DLD1 (cell line): ENCODE measurements at regions not wholly inside any gene's neighbourhood (a gene's known extent, or its start where the extent isn't known, plus 50 kb on each side); places are given as distances from the start of the nearest gene placed in this dataset.

Source experiments
- in situ Hi-C: cut with HindIII; loops from 2 replicates; pipeline ENCODE4 v1.10.0; 2017; ENCODE audit warnings: low sequenced_read_pairs

DNA sequence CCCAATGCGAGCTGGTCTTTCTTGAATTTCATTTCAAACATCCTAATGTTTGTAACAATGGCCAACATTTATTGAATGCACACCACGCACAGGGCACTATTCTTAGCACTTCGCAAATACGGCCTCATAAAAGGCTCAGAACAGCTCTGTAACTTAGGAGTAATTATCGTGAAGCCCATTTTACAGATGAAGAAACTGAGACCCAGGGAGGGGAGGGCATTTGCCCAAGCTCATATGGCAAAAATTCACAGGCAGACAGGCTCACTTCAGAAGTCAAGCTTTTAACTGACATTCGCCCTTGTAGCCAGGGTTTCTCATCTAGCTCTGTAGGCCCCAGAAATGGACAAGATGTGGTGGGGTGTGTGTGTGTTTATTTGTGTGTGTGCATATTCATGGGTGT is 60.3 kb upstream of the TBX3 start:
- in situ Hi-C loops = loop anchor here (25.0 kb wide), 1 partner anchor 268 kb away; no protein-coding TSS in a partner anchor

DNA sequence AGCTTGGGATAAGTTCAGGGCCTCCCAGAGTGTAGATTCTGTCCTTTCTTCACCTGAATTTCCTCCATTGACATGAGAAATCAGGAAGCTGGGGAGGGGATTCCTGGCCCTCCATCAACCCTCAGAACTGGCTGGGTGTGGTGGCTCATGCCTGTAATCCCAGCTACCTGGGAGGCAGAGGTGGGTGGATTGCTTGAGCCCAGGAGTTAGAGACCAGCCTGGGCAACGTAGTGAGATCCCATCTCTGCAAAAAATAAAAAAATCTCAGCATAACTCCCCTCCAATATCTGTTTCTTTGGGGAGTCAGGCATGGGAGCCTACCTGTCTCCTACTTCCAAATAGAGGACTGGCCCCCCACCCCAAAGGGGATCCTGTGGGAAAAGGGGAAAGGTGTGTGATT is 59.8 kb upstream of the TBX3 start:
- in situ Hi-C loops = loop anchor here (25.0 kb wide), 1 partner anchor 269 kb away; no protein-coding TSS in a partner anchor

DNA sequence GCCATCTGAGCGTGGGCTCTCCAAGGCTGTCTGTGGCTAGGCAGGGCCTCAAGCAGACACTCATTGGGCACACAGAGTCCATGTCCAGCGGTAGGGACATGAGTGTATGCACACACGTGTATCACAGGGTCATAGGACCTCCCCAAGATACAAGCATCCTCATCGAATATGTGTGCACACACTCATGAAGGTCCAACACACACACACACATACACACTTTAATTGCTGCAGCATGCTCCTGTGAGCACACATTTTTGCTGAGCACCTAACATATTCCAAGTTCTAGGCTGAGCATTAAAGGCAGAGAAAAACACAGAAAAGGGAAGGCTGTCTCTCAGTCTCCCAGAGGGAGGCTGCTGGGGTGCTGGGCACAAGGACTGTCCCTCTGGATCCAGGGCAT is 59.3 kb upstream of the TBX3 start:
- in situ Hi-C loops = loop anchor here (25.0 kb wide), 1 partner anchor 269 kb away; no protein-coding TSS in a partner anchor

DNA sequence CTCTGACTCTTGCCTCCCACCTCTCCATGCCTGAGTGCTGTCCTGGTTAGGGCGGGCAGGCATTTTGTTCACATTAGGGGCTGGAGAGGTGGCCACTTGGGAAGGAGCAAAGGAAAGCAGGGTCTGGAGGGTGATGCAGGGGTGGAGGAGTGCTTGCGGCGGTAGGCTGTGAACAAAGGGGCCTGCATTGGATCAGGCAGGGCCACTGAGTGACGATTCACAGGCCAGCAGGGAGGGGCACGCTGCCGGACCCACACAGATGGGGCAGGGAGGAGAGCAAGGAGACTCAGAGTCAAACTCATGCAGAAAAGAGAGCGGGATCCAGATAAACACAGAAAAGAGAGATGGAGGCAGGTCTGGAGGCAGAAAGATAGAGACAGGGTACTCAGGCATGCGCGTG is 58.4 kb upstream of the TBX3 start:
- in situ Hi-C loops = loop anchor here (25.0 kb wide), 1 partner anchor 270 kb away; no protein-coding TSS in a partner anchor

DNA sequence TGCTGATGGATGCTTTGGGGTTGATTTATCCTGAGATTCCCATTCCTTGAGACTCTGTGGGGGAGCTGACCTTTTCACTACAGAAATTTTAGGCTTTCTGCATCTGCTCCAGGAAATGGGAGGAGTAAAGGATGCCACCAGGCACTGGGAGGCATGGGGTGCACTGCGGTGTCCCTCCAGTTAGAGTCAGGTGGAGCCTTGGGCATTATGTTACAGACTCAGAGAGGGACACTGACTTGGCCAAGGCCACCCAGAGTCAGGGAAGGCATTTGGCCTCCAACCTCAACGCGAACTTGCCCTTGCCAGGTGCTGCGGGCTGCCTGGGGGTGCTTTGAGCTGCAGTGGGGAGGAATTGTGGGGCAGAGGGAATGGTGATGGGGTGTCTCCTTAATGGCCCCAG is 58.0 kb upstream of the TBX3 start:
- in situ Hi-C loops = loop anchor here (25.0 kb wide), 1 partner anchor 270 kb away; no protein-coding TSS in a partner anchor

DNA sequence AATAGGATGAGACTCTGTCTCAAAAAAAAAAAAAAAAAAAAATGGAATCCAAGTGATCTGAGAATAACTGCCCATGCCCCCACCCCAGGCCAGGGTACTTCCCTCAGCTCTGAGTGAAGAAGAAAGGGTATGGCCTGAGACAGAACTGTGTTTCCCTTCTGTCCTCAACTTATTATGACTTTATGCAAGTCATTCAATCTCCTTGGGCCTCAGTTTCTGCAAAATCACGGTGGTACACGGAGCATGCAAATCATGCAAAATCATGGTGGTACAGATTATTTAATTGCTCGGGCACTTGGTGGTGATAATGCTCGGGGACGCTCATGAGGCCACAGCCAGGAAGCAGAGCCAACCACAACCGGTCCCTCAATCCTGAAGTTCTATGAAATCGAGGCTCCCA is 56.5 kb upstream of the TBX3 start:
- in situ Hi-C loops = loop anchor here (25.0 kb wide), 1 partner anchor 272 kb away; no protein-coding TSS in a partner anchor

DNA sequence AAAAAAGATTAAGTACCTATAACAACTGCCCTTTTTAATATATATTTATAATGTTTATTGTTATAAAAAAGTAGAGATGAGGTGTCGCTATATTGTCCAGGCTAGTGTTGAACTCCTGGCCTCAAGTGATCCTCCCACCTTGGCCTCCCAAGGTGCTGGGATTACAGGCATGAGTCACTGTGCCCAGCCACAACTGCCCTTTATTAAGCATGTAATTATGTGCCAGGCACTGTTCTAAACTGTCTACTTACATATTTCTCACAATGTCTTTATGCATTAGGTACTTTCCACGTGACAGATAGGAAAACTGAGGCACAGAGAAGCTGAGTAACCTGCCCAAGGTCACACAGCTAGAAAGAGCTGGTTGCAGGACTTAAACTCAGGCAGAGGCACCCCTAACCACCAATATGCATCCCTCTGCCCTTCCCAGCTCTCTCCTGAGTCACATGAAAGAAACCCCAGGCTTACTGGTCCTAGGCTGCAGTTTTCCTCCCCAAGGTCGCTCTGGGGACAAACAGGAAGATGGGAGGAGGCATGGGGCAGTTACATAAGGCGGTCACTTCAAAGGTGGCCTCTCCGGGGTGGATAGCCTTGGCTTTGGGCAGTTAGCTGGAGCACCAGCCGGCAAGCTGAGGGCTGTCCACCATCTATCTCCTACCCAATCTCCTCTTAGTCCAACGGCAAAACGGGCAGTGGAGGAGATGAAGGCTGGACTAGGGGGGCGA is 54.6 kb upstream of the TBX3 start:
- in situ Hi-C loops = loop anchor here (25.0 kb wide), 1 partner anchor 274 kb away; no protein-coding TSS in a partner anchor

DNA sequence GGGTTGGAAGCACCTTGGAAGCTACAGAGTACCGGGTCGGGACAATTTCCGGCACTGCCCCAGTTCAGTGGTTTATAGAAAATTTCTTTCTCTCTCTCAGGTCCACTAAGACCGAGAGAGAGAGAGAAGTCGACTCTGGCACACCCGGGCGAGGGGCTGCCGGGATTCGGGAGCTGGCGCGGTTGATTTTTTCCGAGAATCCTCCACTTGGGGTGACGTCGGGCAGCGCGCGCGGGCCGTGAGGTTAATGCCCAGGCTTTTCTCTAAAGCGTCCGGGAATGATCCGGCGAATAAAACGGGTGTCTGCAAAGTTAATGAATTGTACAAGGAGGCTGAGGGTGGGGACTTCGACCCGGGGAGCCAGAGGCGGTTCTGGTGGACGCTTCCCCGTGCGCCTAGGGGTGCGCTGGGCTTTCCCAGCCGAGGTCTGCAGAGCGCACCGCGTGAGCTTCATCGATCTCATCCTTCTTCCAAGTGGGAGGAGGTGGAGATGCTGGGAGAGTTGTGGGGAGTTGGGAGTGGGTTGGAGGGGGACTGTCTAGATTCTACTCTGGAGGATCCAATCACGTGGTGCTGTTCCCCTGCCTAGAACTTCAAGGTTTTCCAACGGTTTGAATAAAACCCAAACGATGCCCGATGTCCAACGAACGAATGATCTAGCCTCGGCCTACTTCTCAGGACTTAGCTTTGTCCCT is 51.9 kb upstream of the TBX3 start:
- in situ Hi-C loops = loop anchor here (25.0 kb wide), 1 partner anchor 276 kb away; no protein-coding TSS in a partner anchor

DNA sequence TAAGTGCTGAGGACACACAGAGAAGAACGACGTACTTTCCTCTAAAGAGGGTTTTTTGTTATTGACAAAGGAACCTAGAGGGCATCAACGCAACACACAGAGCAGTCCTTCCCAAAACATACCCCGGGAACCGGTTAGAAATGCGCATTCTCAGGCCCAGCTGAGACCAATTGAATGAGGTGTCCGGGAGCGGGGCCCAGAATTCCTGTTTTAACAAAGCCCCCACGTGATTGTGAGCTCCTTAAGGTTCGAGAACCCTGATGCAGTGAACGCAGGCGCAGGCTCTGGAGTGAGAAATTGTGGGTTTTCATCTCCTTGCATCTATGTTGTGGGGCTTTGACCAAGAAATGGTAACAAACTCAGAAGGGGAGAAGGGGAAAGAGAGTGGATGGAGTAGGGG is 51.0 kb upstream of the TBX3 start:
- in situ Hi-C loops = loop anchor here (25.0 kb wide), 1 partner anchor 277 kb away; no protein-coding TSS in a partner anchor

DNA sequence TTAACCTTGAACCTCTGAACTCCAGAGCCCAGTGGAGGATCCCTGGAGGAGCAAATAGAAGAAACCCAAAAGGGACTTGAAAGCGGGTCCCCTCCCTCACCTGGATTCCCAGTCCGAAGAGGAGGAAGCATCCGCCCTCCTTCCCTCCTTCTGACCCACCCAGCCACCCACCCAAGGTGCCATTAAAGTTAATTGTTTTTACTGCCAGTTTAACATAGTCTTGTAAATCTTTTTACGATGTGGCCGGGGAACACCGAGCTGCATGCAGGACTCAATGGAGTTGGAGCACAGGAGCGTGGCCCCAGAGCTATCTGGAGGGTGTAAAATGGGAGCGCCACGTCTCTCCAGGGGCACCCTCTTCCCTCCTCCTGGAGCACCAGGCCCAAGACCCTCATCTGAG is 49.9 kb upstream of the TBX3 start:
- in situ Hi-C loops = loop anchor here (25.0 kb wide), 1 partner anchor 278 kb away; no protein-coding TSS in a partner anchor
